ENCODE measurements at regions not wholly inside any gene's neighbourhood (a gene's known extent, or its start where the extent isn't known, plus 50 kb on each side); places are given as distances from the start of the nearest gene placed in this dataset.

DNA sequence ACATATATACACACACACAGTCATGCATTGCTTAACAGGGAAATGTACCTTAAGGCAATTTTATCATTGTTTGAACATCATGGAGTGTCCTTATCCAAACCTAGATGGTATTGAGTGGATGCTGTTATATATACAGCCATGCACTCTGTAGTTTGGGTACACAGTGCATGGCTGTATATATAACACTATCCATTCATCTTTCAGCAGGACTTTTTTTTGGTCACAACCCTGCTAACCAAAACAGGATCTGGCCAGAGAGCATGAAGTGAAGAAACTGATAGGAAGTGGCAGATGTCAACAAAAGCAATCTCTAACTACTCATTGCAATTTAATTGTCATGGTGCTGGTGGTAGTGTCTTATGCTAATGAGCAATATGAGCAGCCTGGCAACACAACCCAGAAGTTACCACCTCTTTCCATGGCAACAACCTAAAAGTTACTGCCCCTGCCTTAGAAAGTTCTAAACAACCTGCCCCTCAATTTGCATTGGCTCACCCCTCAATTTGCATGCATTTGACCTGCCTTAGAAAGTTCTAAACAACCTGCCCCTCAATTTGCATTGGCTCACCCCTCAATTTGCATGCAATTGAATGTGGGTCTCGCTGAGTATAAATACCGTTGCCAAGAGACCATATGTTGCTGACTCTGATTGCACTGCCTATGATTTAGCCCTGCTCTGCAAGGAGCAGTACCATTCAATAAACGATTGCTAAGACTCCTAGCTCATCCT lies 434.9 kb downstream of the DSEL start:
- Histone ChIP-seq H3K27ac (ENCODE audit: low read depth in 2 of 2, low read length in 2 of 2) (no peak overlapping the region), H3K9ac (ENCODE audit: low read depth in 1 of 2, low read length in 2 of 2) (no peak overlapping the region), H3K4me1 (ENCODE audit: control insufficient read depth in 2 of 2, insufficient read depth in 2 of 2, low read length in 2 of 2) (no peaks in the 10 kb centered on the region), H3K27me3 (ENCODE audit: control insufficient read depth in 2 of 2, insufficient read depth in 2 of 2, low read length in 2 of 2) (no peaks in the 10 kb centered on the region), H3K4me3 (ENCODE audit: low read length in 2 of 2) (no peak overlapping the region), H3K36me3 (ENCODE audit: control insufficient read depth in 2 of 2, insufficient read depth in 2 of 2, low read length in 2 of 2) (no peaks in the 10 kb centered on the region), H3K9me3 (ENCODE audit: control insufficient read depth in 2 of 2, low read length in 2 of 2) (no peaks in the 10 kb centered on the region)

DNA sequence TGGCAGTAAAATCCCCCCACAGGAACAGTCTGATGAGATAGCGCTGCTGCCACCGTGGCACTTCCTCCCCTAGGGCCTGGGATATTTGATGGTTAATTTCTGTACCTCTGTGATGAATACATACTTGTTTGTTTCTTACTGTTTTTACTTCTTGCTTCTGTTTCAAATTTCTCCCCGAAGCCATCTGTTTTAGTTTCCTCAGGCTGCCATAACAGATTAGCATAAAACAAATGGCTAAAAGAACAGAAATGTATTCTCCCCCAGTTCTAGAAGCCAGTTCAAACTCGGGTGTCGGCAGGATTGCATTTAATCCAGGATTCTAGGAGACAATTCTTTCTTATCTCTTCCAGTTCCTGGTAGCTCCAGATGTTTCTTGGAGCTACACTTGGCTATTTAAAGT lies 435.9 kb downstream of the DSEL start:
- Histone ChIP-seq H3K9ac (ENCODE audit: low read depth in 1 of 2, low read length in 2 of 2) (no peak overlapping the region), H3K9me3 (ENCODE audit: control insufficient read depth in 2 of 2, low read length in 2 of 2) (no peaks in the 10 kb centered on the region), H3K4me1 (ENCODE audit: control insufficient read depth in 2 of 2, insufficient read depth in 2 of 2, low read length in 2 of 2) (no peaks in the 10 kb centered on the region), H3K4me3 (ENCODE audit: low read length in 2 of 2) (no peak overlapping the region), H3K27me3 (ENCODE audit: control insufficient read depth in 2 of 2, insufficient read depth in 2 of 2, low read length in 2 of 2) (no peaks in the 10 kb centered on the region), H3K27ac (ENCODE audit: low read depth in 2 of 2, low read length in 2 of 2) (no peak overlapping the region), H3K36me3 (ENCODE audit: control insufficient read depth in 2 of 2, insufficient read depth in 2 of 2, low read length in 2 of 2) (no peaks in the 10 kb centered on the region)

DNA sequence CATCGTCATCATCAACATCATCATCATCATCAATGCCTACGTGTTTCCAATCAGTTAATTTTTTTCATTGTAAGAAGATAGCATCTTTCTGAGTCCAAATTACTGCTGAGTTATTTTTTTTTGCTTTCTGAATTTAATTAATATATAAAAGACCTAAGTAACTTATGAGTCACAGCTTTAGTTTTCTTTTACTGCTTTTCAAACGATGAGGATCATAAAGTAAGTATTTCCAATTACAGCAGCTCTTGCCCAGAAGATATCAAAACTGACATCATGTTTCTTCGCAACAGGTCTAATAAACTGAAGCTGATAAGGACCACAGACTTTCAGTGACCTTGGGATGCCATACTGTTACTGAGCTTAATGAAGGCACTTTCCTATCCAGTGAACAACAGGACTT lies 442.2 kb downstream of the DSEL start:
- no peaks in the 10 kb centered on the region for H3K27me3 ChIP-seq (ENCODE audit: control insufficient read depth in 2 of 2, insufficient read depth in 2 of 2, low read length in 2 of 2)
- no peak overlapping the region for H3K27ac ChIP-seq (ENCODE audit: low read depth in 2 of 2, low read length in 2 of 2)
- no peaks in the 10 kb centered on the region for H3K9me3 ChIP-seq (ENCODE audit: control insufficient read depth in 2 of 2, low read length in 2 of 2)
- no peaks in the 10 kb centered on the region for H3K4me1 ChIP-seq (ENCODE audit: control insufficient read depth in 2 of 2, insufficient read depth in 2 of 2, low read length in 2 of 2)
- no peak overlapping the region for H3K9ac ChIP-seq (ENCODE audit: low read depth in 1 of 2, low read length in 2 of 2)
- H3K4me3 ChIP-seq (ENCODE audit: low read length in 2 of 2) = no peak overlapping the region
- no peaks in the 10 kb centered on the region for H3K36me3 ChIP-seq (ENCODE audit: control insufficient read depth in 2 of 2, insufficient read depth in 2 of 2, low read length in 2 of 2)

DNA sequence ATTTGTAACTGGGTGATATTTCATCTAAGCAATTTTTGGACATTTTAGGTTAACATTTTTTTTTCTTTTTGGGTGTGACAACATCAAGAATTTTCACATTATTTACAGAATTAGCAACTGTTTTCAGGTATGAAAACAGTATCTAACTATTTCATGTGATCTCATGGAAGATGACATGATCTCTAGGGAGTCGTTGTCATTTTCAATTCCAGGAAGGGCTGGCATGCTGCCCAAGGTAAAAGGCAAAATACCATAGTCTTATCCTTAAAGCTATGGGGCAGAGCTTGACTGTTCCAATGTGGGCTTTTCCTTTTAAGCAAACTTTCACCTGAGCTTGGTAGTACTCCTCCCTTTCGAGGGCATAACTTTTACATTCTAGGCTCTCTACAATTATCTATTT lies 443.7 kb downstream of the DSEL start:
- Histone ChIP-seq H3K36me3 (ENCODE audit: control insufficient read depth in 2 of 2, insufficient read depth in 2 of 2, low read length in 2 of 2) (no peaks in the 10 kb centered on the region), H3K27me3 (ENCODE audit: control insufficient read depth in 2 of 2, insufficient read depth in 2 of 2, low read length in 2 of 2) (no peaks in the 10 kb centered on the region), H3K4me1 (ENCODE audit: control insufficient read depth in 2 of 2, insufficient read depth in 2 of 2, low read length in 2 of 2) (no peaks in the 10 kb centered on the region), H3K4me3 (ENCODE audit: low read length in 2 of 2) (no peak overlapping the region), H3K27ac (ENCODE audit: low read depth in 2 of 2, low read length in 2 of 2) (no peak overlapping the region), H3K9ac (ENCODE audit: low read depth in 1 of 2, low read length in 2 of 2) (no peak overlapping the region), H3K9me3 (ENCODE audit: control insufficient read depth in 2 of 2, low read length in 2 of 2) (no peaks in the 10 kb centered on the region)

DNA sequence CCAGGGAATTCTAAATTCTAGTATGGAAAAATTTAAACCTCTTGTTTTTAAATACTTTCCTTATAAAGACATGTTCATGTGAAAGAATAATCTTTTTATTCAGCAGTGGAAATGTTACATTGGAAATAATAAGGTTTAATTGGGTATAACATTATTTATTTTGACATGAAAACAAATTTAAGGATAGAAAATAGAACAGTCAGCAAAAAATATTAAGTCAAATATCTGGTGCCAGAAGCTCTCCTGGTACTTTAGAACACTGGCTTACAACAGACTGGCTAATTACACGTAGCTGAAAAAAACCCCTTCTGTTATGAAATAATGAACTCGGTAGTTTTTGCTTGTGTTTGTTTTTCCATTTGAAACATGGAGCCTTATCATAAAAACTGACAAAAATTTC lies 447.9 kb downstream of the DSEL start:
- no peaks in the 10 kb centered on the region for H3K27me3 ChIP-seq (ENCODE audit: control insufficient read depth in 2 of 2, insufficient read depth in 2 of 2, low read length in 2 of 2)
- no peak overlapping the region for H3K4me3 ChIP-seq (ENCODE audit: low read length in 2 of 2)
- no peaks in the 10 kb centered on the region for H3K9me3 ChIP-seq (ENCODE audit: control insufficient read depth in 2 of 2, low read length in 2 of 2)
- no peak overlapping the region for H3K27ac ChIP-seq (ENCODE audit: low read depth in 2 of 2, low read length in 2 of 2)
- H3K9ac ChIP-seq (ENCODE audit: low read depth in 1 of 2, low read length in 2 of 2) = no peak overlapping the region
- no peaks in the 10 kb centered on the region for H3K36me3 ChIP-seq (ENCODE audit: control insufficient read depth in 2 of 2, insufficient read depth in 2 of 2, low read length in 2 of 2)
- H3K4me1 ChIP-seq (ENCODE audit: control insufficient read depth in 2 of 2, insufficient read depth in 2 of 2, low read length in 2 of 2) = no peaks in the 10 kb centered on the region

DNA sequence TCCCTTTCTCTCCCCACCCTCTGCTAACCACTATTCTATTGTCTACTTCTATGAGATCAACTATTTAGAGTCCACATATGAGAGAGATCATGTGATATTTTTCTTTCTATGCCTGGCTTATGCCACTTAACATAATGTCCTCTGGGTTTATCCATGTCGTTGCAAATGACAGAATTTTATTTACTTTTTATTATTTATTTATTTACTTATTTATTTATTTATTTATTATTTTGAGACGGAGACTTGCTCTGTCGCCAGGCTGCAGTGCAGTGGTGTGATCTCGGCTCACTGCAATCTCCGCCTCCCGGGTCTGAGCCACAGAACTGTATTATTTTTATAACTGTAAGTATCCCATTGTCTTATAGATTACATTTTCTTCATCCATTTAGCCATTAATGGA lies 443.4 kb upstream of the CDH19 start:
- no peaks in the 10 kb centered on the region for H3K36me3 ChIP-seq (ENCODE audit: control insufficient read depth in 2 of 2, insufficient read depth in 2 of 2, low read length in 2 of 2)
- no peaks in the 10 kb centered on the region for H3K4me1 ChIP-seq (ENCODE audit: control insufficient read depth in 2 of 2, insufficient read depth in 2 of 2, low read length in 2 of 2)
- H3K9me3 ChIP-seq (ENCODE audit: control insufficient read depth in 2 of 2, low read length in 2 of 2) = no peaks in the 10 kb centered on the region
- no peak overlapping the region for H3K9ac ChIP-seq (ENCODE audit: low read depth in 1 of 2, low read length in 2 of 2)
- no peaks in the 10 kb centered on the region for H3K27me3 ChIP-seq (ENCODE audit: control insufficient read depth in 2 of 2, insufficient read depth in 2 of 2, low read length in 2 of 2)
- H3K4me3 ChIP-seq (ENCODE audit: low read length in 2 of 2) = no peak overlapping the region
- no peak overlapping the region for H3K27ac ChIP-seq (ENCODE audit: low read depth in 2 of 2, low read length in 2 of 2)

DNA sequence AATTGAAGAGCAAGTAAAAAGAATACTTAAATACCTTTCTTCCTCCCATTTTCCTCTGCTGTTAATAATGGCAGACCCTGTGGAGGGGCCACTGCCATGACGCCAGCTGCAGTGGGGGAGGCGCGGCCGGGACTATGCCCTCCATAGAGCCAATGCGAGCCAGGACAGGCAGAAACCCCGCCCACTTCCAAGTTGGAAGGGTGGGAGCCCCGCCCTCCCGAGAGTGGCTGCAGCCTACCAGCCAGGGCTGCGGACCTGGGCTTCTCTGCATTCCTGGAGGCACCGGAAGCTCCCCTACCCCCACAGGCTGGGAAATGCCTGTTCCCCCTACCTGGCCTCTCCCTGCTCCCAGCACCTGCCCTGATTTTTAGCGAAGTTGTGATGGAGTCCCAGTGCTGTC lies 439.4 kb upstream of the CDH19 start:
- no peaks in the 10 kb centered on the region for H3K36me3 ChIP-seq (ENCODE audit: control insufficient read depth in 2 of 2, insufficient read depth in 2 of 2, low read length in 2 of 2)
- H3K9me3 ChIP-seq (ENCODE audit: control insufficient read depth in 2 of 2, low read length in 2 of 2) = no peaks in the 10 kb centered on the region
- no peak overlapping the region for H3K9ac ChIP-seq (ENCODE audit: low read depth in 1 of 2, low read length in 2 of 2)
- no peak overlapping the region for H3K27ac ChIP-seq (ENCODE audit: low read depth in 2 of 2, low read length in 2 of 2)
- no peak overlapping the region for H3K4me3 ChIP-seq (ENCODE audit: low read length in 2 of 2)
- no peaks in the 10 kb centered on the region for H3K4me1 ChIP-seq (ENCODE audit: control insufficient read depth in 2 of 2, insufficient read depth in 2 of 2, low read length in 2 of 2)
- no peaks in the 10 kb centered on the region for H3K27me3 ChIP-seq (ENCODE audit: control insufficient read depth in 2 of 2, insufficient read depth in 2 of 2, low read length in 2 of 2)

DNA sequence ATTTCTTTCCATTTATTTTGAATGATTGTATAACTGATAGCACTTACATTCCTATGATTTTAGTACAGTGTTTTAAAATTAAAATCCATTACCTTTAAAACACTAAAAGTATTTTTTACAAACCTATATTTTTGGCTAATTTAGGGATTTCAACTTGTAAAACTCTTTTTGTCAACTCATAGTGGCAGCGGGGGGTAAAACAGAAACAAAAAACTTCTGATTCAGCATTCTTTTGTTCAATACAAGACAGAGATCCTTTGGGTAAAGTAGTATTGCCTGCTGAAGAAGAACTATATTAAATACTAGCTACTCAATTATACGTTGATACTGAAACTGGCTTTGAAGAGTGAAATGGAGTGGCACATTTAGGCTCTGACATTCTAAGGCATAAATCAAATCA lies 437.4 kb upstream of the CDH19 start:
- H3K27ac ChIP-seq (ENCODE audit: low read depth in 2 of 2, low read length in 2 of 2) = no peak overlapping the region
- H3K4me1 ChIP-seq (ENCODE audit: control insufficient read depth in 2 of 2, insufficient read depth in 2 of 2, low read length in 2 of 2) = no peaks in the 10 kb centered on the region
- no peaks in the 10 kb centered on the region for H3K36me3 ChIP-seq (ENCODE audit: control insufficient read depth in 2 of 2, insufficient read depth in 2 of 2, low read length in 2 of 2)
- no peak overlapping the region for H3K9ac ChIP-seq (ENCODE audit: low read depth in 1 of 2, low read length in 2 of 2)
- H3K27me3 ChIP-seq (ENCODE audit: control insufficient read depth in 2 of 2, insufficient read depth in 2 of 2, low read length in 2 of 2) = no peaks in the 10 kb centered on the region
- no peak overlapping the region for H3K4me3 ChIP-seq (ENCODE audit: low read length in 2 of 2)
- no peaks in the 10 kb centered on the region for H3K9me3 ChIP-seq (ENCODE audit: control insufficient read depth in 2 of 2, low read length in 2 of 2)

DNA sequence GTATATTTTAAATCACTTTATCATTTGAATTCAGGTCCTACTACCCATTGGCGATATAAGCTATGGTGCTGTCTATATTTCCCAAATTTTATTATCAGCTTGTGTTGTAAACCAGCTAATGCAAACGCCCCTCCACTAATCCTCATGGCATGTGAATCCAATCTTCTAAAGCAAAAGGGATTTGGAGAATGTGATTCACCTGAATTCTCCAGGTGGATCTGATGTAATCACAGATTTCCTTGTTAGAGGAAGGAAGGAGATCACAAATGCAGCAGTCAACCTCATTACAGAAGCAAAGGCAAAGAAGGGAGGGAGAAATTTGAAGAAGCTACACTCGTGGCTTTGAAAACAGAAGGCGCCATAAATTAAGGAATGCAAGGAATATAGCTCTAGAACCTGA lies 431.1 kb upstream of the CDH19 start:
- H3K27me3 ChIP-seq (ENCODE audit: control insufficient read depth in 2 of 2, insufficient read depth in 2 of 2, low read length in 2 of 2) = no peaks in the 10 kb centered on the region
- H3K4me3 ChIP-seq (ENCODE audit: low read length in 2 of 2) = no peak overlapping the region
- H3K4me1 ChIP-seq (ENCODE audit: control insufficient read depth in 2 of 2, insufficient read depth in 2 of 2, low read length in 2 of 2) = no peaks in the 10 kb centered on the region
- H3K27ac ChIP-seq (ENCODE audit: low read depth in 2 of 2, low read length in 2 of 2) = no peak overlapping the region
- H3K9me3 ChIP-seq (ENCODE audit: control insufficient read depth in 2 of 2, low read length in 2 of 2) = no peaks in the 10 kb centered on the region
- no peaks in the 10 kb centered on the region for H3K36me3 ChIP-seq (ENCODE audit: control insufficient read depth in 2 of 2, insufficient read depth in 2 of 2, low read length in 2 of 2)
- H3K9ac ChIP-seq (ENCODE audit: low read depth in 1 of 2, low read length in 2 of 2) = no peak overlapping the region

DNA sequence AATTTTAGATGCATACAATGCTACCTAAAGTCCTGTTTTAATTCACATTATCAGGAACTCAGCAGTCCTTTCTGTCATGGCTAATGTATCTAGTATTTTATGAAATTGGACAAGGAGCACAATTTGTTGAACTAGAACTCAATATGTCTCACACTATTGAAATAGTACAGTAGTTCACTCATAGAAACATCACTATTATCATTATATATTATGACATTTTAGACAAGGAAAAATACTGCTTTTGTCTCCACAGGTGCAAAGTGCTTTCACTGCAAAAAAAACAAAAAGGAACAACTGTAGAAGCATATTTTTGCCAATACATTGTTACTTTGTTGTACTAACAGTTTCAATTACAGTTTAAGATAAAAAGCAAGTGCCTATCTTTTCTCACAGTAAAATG lies 419.2 kb upstream of the CDH19 start:
- Histone ChIP-seq H3K9ac (ENCODE audit: low read depth in 1 of 2, low read length in 2 of 2) (no peak overlapping the region), H3K4me1 (ENCODE audit: control insufficient read depth in 2 of 2, insufficient read depth in 2 of 2, low read length in 2 of 2) (no peaks in the 10 kb centered on the region), H3K36me3 (ENCODE audit: control insufficient read depth in 2 of 2, insufficient read depth in 2 of 2, low read length in 2 of 2) (no peaks in the 10 kb centered on the region), H3K27me3 (ENCODE audit: control insufficient read depth in 2 of 2, insufficient read depth in 2 of 2, low read length in 2 of 2) (no peaks in the 10 kb centered on the region), H3K9me3 (ENCODE audit: control insufficient read depth in 2 of 2, low read length in 2 of 2) (no peaks in the 10 kb centered on the region), H3K4me3 (ENCODE audit: low read length in 2 of 2) (no peak overlapping the region), H3K27ac (ENCODE audit: low read depth in 2 of 2, low read length in 2 of 2) (no peak overlapping the region)

DNA sequence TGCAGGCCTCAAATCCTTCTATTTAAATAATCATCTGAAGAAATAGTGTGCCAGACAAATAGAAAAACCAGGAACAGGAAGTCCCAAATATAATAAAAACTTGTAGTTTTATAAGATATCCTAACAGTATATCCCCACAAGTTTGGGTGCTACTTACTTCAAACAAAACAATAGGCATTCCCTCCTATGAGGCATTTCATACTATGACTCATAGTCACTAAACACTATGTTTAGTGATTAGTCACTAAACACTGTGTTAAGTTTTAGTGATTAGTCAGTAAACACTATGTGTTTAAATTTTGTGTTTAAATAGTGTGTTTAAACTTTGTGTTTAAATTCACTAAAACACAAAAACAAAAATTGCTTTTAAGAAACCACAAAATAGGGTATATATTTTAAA lies 407.0 kb upstream of the CDH19 start:
- Histone ChIP-seq H3K27ac (ENCODE audit: low read depth in 2 of 2, low read length in 2 of 2) (no peak overlapping the region), H3K9me3 (ENCODE audit: control insufficient read depth in 2 of 2, low read length in 2 of 2) (no peaks in the 10 kb centered on the region), H3K27me3 (ENCODE audit: control insufficient read depth in 2 of 2, insufficient read depth in 2 of 2, low read length in 2 of 2) (no peaks in the 10 kb centered on the region), H3K4me3 (ENCODE audit: low read length in 2 of 2) (no peak overlapping the region), H3K4me1 (ENCODE audit: control insufficient read depth in 2 of 2, insufficient read depth in 2 of 2, low read length in 2 of 2) (no peaks in the 10 kb centered on the region), H3K36me3 (ENCODE audit: control insufficient read depth in 2 of 2, insufficient read depth in 2 of 2, low read length in 2 of 2) (no peaks in the 10 kb centered on the region), H3K9ac (ENCODE audit: low read depth in 1 of 2, low read length in 2 of 2) (no peak overlapping the region)

All from mucosa of rectum (tissue), 2 donors.